ENCODE measurements at regions not wholly inside any gene's neighbourhood (a gene's known extent, or its start where the extent isn't known, plus 50 kb on each side); places are given as distances from the start of the nearest gene placed in this dataset.

GRCh38 chr19:30228113-30228834, 143.9 kb upstream of the ZNF536 start:
- ATAC-seq (ENCODE audit: poor library complexity) (no peak), DNase-seq (no peak)
- peak overlapping the region; percentile 42 for H3K4me3 Mint-ChIP-seq
- Histone ChIP-seq H3K4me3 (ENCODE audit: low read length) (no peak overlapping the region), H3K36me3 (ENCODE audit: insufficient read depth, low read length) (no peaks in the 10 kb centered on the region), H3K27ac (ENCODE audit: low read depth in 1 of 2, low read length in 2 of 2) (no peak overlapping the region), H3K9me3 (ENCODE audit: control insufficient read depth in 1 of 2, insufficient read depth in 1 of 2, low read length in 2 of 2) (peaks cover 0 to 12% of the 10 kb centered on the region in 2 experiments), H3K27me3 (ENCODE audit: control insufficient read depth in 1 of 2, insufficient read depth in 2 of 2, low read length in 2 of 2) (peaks cover 45 to 67% of the 10 kb centered on the region in 2 experiments), H3K4me1 (ENCODE audit: insufficient read depth, low read length) (peaks cover 16% of the 10 kb centered on the region)
- H3K9me3 Mint-ChIP-seq, result no peaks in the 10 kb centered on the region
- POLR2A ChIA-PET, result no interaction called here
- intact Hi-C loops (cut with DNase I, micrococcal nuclease), result no loop called here
- no peak for TF ChIP-seq CTCF (IDR thresholded peaks at IDR 0.05)
- no peak overlapping the region for H3K27ac Mint-ChIP-seq
- peaks cover 81% of the 10 kb centered on the region for H3K27me3 Mint-ChIP-seq
- peaks cover 30% of the 10 kb centered on the region for H3K4me1 Mint-ChIP-seq (ENCODE audit: low read depth)
- CTCF ChIA-PET, result no interaction called here
- H3K36me3 Mint-ChIP-seq (ENCODE audit: low read depth), result no peaks in the 10 kb centered on the region

GRCh38 chr19:30228835-30229524, 143.2 kb upstream of the ZNF536 start:
- Mint-ChIP-seq H3K27me3 (peaks cover 81% of the 10 kb centered on the region), H3K4me1 (ENCODE audit: low read depth) (peaks cover 25% of the 10 kb centered on the region), H3K4me3 (peak overlapping the region; percentile 45), H3K36me3 (ENCODE audit: low read depth) (no peaks in the 10 kb centered on the region), H3K9me3 (no peaks in the 10 kb centered on the region), H3K27ac (no peak overlapping the region)
- POLR2A ChIA-PET, result no interaction called here
- peaks cover 16% of the 10 kb centered on the region for H3K4me1 ChIP-seq (ENCODE audit: insufficient read depth, low read length)
- H3K9me3 ChIP-seq (ENCODE audit: control insufficient read depth in 1 of 2, insufficient read depth in 1 of 2, low read length in 2 of 2), result peaks cover 0 to 12% of the 10 kb centered on the region in 2 experiments
- CTCF ChIA-PET, result no interaction called here
- no peak for TF ChIP-seq CTCF (IDR thresholded peaks at IDR 0.05)
- H3K27ac ChIP-seq (ENCODE audit: low read depth in 1 of 2, low read length in 2 of 2), result no peak overlapping the region
- H3K4me3 ChIP-seq (ENCODE audit: low read length), result no peak overlapping the region
- peaks cover 47 to 65% of the 10 kb centered on the region in 2 experiments for H3K27me3 ChIP-seq (ENCODE audit: control insufficient read depth in 1 of 2, insufficient read depth in 2 of 2, low read length in 2 of 2)
- intact Hi-C loops (cut with DNase I, micrococcal nuclease), result no loop called here
- ATAC-seq (ENCODE audit: poor library complexity), result no peak
- DNase-seq, result no peak
- no peaks in the 10 kb centered on the region for H3K36me3 ChIP-seq (ENCODE audit: insufficient read depth, low read length)

- CTCF ChIA-PET, result no interaction called here
Observed at GRCh38 chr19:30229525-30230174, 142.5 kb upstream of the ZNF536 start.

More at GRCh38 chr19:30229525-30230174, 142.5 kb upstream of the ZNF536 start:
- Mint-ChIP-seq H3K4me3 (no peak overlapping the region), H3K9me3 (no peaks in the 10 kb centered on the region), H3K27ac (no peak overlapping the region), H3K27me3 (peaks cover 78% of the 10 kb centered on the region), H3K4me1 (ENCODE audit: low read depth) (peaks cover 19% of the 10 kb centered on the region), H3K36me3 (ENCODE audit: low read depth) (no peaks in the 10 kb centered on the region)
- DNase-seq (no peak), ATAC-seq (ENCODE audit: poor library complexity) (no peak)
- Histone ChIP-seq H3K27me3 (ENCODE audit: control insufficient read depth in 1 of 2, insufficient read depth in 2 of 2, low read length in 2 of 2) (peaks cover 46 to 61% of the 10 kb centered on the region in 2 experiments), H3K4me1 (ENCODE audit: insufficient read depth, low read length) (peaks cover 16% of the 10 kb centered on the region), H3K4me3 (ENCODE audit: low read length) (no peak overlapping the region), H3K27ac (ENCODE audit: low read depth in 1 of 2, low read length in 2 of 2) (no peak overlapping the region), H3K36me3 (ENCODE audit: insufficient read depth, low read length) (no peaks in the 10 kb centered on the region), H3K9me3 (ENCODE audit: control insufficient read depth in 1 of 2, insufficient read depth in 1 of 2, low read length in 2 of 2) (peaks cover 0 to 9% of the 10 kb centered on the region in 2 experiments)
- TF ChIP-seq CTCF (IDR thresholded peaks at IDR 0.05), result no peak
- POLR2A ChIA-PET, result no interaction called here
- intact Hi-C loops (cut with DNase I, micrococcal nuclease), result no loop called here

All from CD4-positive, alpha-beta T cell (primary cell).